ENCODE measurements at regions not wholly inside any gene's neighbourhood (a gene's known extent, or its start where the extent isn't known, plus 50 kb on each side); places are given as distances from the start of the nearest gene placed in this dataset.

GRCh38 chr1:220982686-220983085, 103.4 kb downstream of the HLX start:
- WGBS, 2 donors: 80 to 83% methylated on average over 10 of the region's 10 CpGs
- no peaks in the 10 kb centered on the region for H3K27me3 ChIP-seq
- DNase-seq (no peak), ATAC-seq (no peak), FAIRE-seq (no peak)
- no peaks in the 10 kb centered on the region for H3K9me3 ChIP-seq
- no peak for TF ChIP-seq CTCF (IDR thresholded peaks at IDR 0.05)
- intact Hi-C loops (cut with DNase I): no loop called here
- H3K4me3 ChIP-seq: no peak overlapping the region
- H3K36me3 ChIP-seq: no peaks in the 10 kb centered on the region
- H3K27ac ChIP-seq: no peak overlapping the region
- H3K4me1 ChIP-seq: no peaks in the 10 kb centered on the region

- H3K4me3 ChIP-seq: no peak overlapping the region
- no peak overlapping the region for H3K27ac ChIP-seq
- no peak for TF ChIP-seq CTCF (IDR thresholded peaks at IDR 0.05)
- H3K36me3 ChIP-seq: no peaks in the 10 kb centered on the region
- FAIRE-seq: no peak
- H3K9me3 ChIP-seq: no peaks in the 10 kb centered on the region
- H3K27me3 ChIP-seq: peaks cover 0 to 3% (median 0%) of the 10 kb centered on the region in 4 donors
- intact Hi-C loops (cut with DNase I): no loop called here
- ATAC-seq: peak in 3 of 4 donors; percentile 39 to 75 (median 60)
- DNase-seq: peak in 5 of 6 donors; percentile 26 to 65 (median 55)
- WGBS, 2 donors: 31 to 34% methylated on average over 17 to 19 of the region's 19 CpGs
- H3K4me1 ChIP-seq: no peaks in the 10 kb centered on the region
These were observed 104.8 kb downstream of the HLX start for GRCh38 chr1:220983877-220984635.

GRCh38 chr1:220990427-220991339, 111.4 kb downstream of the HLX start:
- TF ChIP-seq CTCF (IDR thresholded peaks at IDR 0.05): no peak
- H3K4me3 ChIP-seq: no peak overlapping the region
- no peaks in the 10 kb centered on the region for H3K9me3 ChIP-seq
- DNase-seq (no peak), FAIRE-seq (no peak), ATAC-seq (peak in 2 of 4 donors; percentile 31 to 32)
- H3K27me3 ChIP-seq: peaks cover 0 to 8% (median 0%) of the 10 kb centered on the region in 4 donors
- H3K36me3 ChIP-seq: no peaks in the 10 kb centered on the region
- intact Hi-C loops (cut with DNase I): no loop called here
- WGBS, 2 donors: 40 to 43% methylated on average over 2 of the region's 2 CpGs
- H3K27ac ChIP-seq: no peak overlapping the region
- no peaks in the 10 kb centered on the region for H3K4me1 ChIP-seq

GRCh38 chr1:220991506-220991905, 112.3 kb downstream of the HLX start:
- Histone ChIP-seq H3K27me3 (peaks cover 0 to 8% (median 0%) of the 10 kb centered on the region in 4 donors), H3K4me3 (no peak overlapping the region), H3K27ac (no peak overlapping the region), H3K9me3 (no peaks in the 10 kb centered on the region), H3K4me1 (no peaks in the 10 kb centered on the region), H3K36me3 (no peaks in the 10 kb centered on the region)
- no peak for ATAC-seq
- intact Hi-C loops (cut with DNase I): no loop called here
- TF ChIP-seq CTCF (IDR thresholded peaks at IDR 0.05): no peak
- FAIRE-seq: no peak
- 57 to 63% methylated on average over 4 of the region's 4 CpGs for WGBS, 2 donors
- DNase-seq: no peak
